HG03378 (cell line): ENCODE measurements at regions not wholly inside any gene's neighbourhood (a gene's known extent, or its start where the extent isn't known, plus 50 kb on each side); places are given as distances from the start of the nearest gene placed in this dataset.
"Not testable (repeated sequence)": the region's sequence is repeated elsewhere in the genome, so short reads cannot be mapped to it uniquely, and the experiment has no call there.

Experiments
- ATAC-seq: cut with Tn5 transposase; IDR thresholded peaks from one replicate; pipeline ENCODE4 v1.9.1; 2021; ENCODE audit warnings: mild to moderate bottlenecking, moderate library complexity; ENCODE audit not compliant: unreplicated experiment

- not testable (repeated sequence) for ATAC-seq
Observed at GRCh38 chr10:46645110-46645509, 66.2 kb downstream of the SYT15 start.

- not testable (repeated sequence) for ATAC-seq
Observed at GRCh38 chr10:46646132-46646531, 67.2 kb downstream of the SYT15 start.

GRCh38 chr10:46650967-46651366 is 72.0 kb downstream of the SYT15 start:
- ATAC-seq: not testable (repeated sequence)

GRCh38 chr10:46657437-46657836 is 78.5 kb downstream of the SYT15 start:
- ATAC-seq: not testable (repeated sequence)

- not testable (repeated sequence) for ATAC-seq
Observed at GRCh38 chr10:46660027-46660834, 81.3 kb downstream of the SYT15 start.

- ATAC-seq: not testable (repeated sequence)
Observed at GRCh38 chr10:46660835-46661164, 81.9 kb downstream of the SYT15 start.

GRCh38 chr10:46665536-46665935 is 86.6 kb downstream of the SYT15 start:
- not testable (repeated sequence) for ATAC-seq

GRCh38 chr10:46668357-46668997 is 89.5 kb downstream of the SYT15 start:
- ATAC-seq: not testable (repeated sequence)

GRCh38 chr10:46677836-46678435 is 99.0 kb downstream of the SYT15 start:
- not testable (repeated sequence) for ATAC-seq

GRCh38 chr10:46691397-46691796 is 112.5 kb downstream of the SYT15 start:
- not testable (repeated sequence) for ATAC-seq

GRCh38 chr10:46693218-46693617 is 114.3 kb downstream of the SYT15 start:
- ATAC-seq: not testable (repeated sequence)

- not testable (repeated sequence) for ATAC-seq
Observed at GRCh38 chr10:46717264-46717663, 138.3 kb downstream of the SYT15 start.

GRCh38 chr10:46718014-46718413 is 139.1 kb downstream of the SYT15 start:
- not testable (repeated sequence) for ATAC-seq

- not testable (repeated sequence) for ATAC-seq
Observed at GRCh38 chr10:46720386-46720785, 141.5 kb downstream of the SYT15 start.

GRCh38 chr10:46720811-46721518 is 142.0 kb downstream of the SYT15 start:
- not testable (repeated sequence) for ATAC-seq

GRCh38 chr10:46724258-46724657 is 145.3 kb downstream of the SYT15 start:
- ATAC-seq: not testable (repeated sequence)

GRCh38 chr10:46728359-46728758 is 149.4 kb downstream of the SYT15 start:
- ATAC-seq: not testable (repeated sequence)

GRCh38 chr10:46730729-46731128 is 151.8 kb downstream of the SYT15 start:
- ATAC-seq: not testable (repeated sequence)

GRCh38 chr10:46733635-46734261 is 154.8 kb downstream of the SYT15 start:
- ATAC-seq: not testable (repeated sequence)

GRCh38 chr10:46734262-46734642 is 155.3 kb downstream of the SYT15 start:
- not testable (repeated sequence) for ATAC-seq

- ATAC-seq: not testable (repeated sequence)
Observed at GRCh38 chr10:46739919-46740318, 161.0 kb downstream of the SYT15 start.
